ENCODE measurements at regions not wholly inside any gene's neighbourhood (a gene's known extent, or its start where the extent isn't known, plus 50 kb on each side); places are given as distances from the start of the nearest gene placed in this dataset.

DNA sequence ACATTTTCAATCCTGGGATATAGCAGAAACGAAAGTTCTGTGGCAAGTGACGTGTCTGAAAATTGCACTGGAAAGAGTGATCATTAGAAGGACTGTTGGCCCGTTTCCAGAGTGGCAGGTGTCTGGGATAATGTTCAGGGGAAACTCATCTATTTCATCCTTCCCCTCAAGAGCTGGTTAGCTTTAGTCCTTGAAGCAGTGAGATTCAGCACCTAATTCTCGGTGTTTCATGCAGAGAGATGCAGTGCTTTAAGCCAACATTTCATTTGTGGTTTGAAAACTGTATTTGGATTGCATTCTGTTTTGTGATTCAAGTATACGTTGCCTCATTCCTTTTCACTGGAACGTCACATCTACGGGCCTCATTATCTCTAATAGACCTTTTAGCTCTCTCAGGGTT is 205.0 kb upstream of the RAG2 start:
- H3K9ac ChIP-seq, result no peak overlapping the region
- no peak overlapping the region for H2AFZ ChIP-seq
- H3K27me3 ChIP-seq (ENCODE audit: control insufficient read depth, insufficient read depth, low read length), result no peaks in the 10 kb centered on the region
- H3K4me2 ChIP-seq (ENCODE audit: low read length), result no peak overlapping the region
- H3K27ac ChIP-seq, result no peak overlapping the region
- no peaks in the 10 kb centered on the region for H3K9me3 ChIP-seq (ENCODE audit: control insufficient read depth, low read length)
- TF ChIP-seq, protein P1, sequence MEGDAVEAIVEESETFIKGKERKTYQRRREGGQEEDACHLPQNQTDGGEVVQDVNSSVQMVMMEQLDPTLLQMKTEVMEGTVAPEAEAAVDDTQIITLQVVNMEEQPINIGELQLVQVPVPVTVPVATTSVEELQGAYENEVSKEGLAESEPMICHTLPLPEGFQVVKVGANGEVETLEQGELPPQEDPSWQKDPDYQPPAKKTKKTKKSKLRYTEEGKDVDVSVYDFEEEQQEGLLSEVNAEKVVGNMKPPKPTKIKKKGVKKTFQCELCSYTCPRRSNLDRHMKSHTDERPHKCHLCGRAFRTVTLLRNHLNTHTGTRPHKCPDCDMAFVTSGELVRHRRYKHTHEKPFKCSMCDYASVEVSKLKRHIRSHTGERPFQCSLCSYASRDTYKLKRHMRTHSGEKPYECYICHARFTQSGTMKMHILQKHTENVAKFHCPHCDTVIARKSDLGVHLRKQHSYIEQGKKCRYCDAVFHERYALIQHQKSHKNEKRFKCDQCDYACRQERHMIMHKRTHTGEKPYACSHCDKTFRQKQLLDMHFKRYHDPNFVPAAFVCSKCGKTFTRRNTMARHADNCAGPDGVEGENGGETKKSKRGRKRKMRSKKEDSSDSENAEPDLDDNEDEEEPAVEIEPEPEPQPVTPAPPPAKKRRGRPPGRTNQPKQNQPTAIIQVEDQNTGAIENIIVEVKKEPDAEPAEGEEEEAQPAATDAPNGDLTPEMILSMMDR (IDR thresholded peaks at IDR 0.05), result no peak
- H3K36me3 ChIP-seq (ENCODE audit: control insufficient read depth, insufficient read depth, low read length), result no peaks in the 10 kb centered on the region
- H3K4me1 ChIP-seq, result no peaks in the 10 kb centered on the region
- no peak overlapping the region for H3K4me3 ChIP-seq (ENCODE audit: low read depth, low read length)
- H3K79me2 ChIP-seq, result no peaks in the 10 kb centered on the region

DNA sequence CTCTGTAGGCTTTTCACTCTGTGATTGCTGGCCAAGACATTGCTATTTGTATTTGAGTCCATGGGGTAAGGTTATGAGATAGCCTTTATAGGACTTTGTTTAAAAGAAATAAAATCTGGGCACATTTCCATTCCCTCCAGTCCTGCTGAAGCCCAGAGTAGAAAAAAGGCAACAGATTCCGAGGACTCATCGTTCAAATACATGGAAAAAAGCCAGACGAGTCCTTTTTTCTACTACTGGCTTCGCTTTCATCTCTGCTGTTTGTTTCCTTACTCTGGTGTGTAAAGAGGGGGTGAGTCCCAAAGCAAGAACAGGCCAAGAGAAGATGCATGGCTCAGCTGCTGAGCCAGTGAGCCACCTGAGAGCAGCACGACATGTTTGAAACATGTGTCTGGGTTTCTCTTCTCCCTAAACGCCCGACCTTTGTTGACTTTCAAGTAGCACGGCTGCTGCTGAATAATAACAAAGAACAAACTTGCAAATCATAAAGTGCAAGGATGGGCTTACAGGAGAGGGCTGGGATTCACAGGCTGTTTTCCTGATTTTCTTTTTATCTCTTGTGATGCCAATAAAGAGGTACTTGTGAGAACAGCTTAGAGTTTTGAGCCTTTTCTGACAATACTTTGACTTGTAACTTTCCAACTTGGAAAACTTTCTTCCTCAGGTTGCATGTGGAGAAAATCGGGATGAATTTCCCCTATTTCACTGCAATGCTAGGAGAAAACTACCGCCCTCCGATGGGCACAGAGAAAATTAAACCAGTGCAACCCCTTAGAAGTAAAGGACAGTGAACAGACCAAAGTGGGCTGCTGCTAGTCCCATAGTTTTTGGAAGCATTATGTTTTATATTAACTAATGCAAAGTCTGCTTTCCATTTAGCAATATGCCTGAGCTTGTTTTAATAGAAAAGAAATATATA is 195.2 kb upstream of the RAG2 start:
- H3K4me3 ChIP-seq (ENCODE audit: low read depth, low read length), result no peak overlapping the region
- no peaks in the 10 kb centered on the region for H3K36me3 ChIP-seq (ENCODE audit: control insufficient read depth, insufficient read depth, low read length)
- H3K4me2 ChIP-seq (ENCODE audit: low read length), result no peak overlapping the region
- no peak overlapping the region for H3K27ac ChIP-seq
- H3K79me2 ChIP-seq, result no peaks in the 10 kb centered on the region
- H2AFZ ChIP-seq, result no peak overlapping the region
- no peaks in the 10 kb centered on the region for H3K27me3 ChIP-seq (ENCODE audit: control insufficient read depth, insufficient read depth, low read length)
- TF ChIP-seq, protein P1 (IDR thresholded peaks at IDR 0.05), result no peak
- H3K9me3 ChIP-seq (ENCODE audit: control insufficient read depth, low read length), result no peaks in the 10 kb centered on the region
- H3K9ac ChIP-seq, result no peak overlapping the region
- H3K4me1 ChIP-seq, result no peaks in the 10 kb centered on the region

DNA sequence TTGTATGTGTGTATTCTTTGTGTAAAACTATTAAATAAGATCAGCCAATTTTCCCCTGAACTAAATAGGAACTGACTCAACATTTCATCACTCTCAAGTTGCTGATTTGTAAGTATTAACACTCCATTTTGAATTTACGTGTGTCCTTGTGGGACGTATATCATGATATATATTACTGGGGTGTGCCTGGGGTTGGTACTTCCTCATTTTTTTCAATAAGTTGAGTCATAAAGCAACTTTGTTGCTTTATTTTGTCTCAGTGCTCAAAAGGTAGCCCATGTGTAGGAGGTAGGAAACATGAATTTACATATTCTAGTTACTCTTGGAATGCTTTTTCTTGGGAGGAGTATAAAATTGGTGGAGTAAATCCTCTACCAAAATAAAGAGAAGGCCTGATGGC is 193.9 kb upstream of the RAG2 start:
- Histone ChIP-seq H3K36me3 (ENCODE audit: control insufficient read depth, insufficient read depth, low read length) (no peaks in the 10 kb centered on the region), H3K27me3 (ENCODE audit: control insufficient read depth, insufficient read depth, low read length) (no peaks in the 10 kb centered on the region), H3K4me3 (ENCODE audit: low read depth, low read length) (no peak overlapping the region), H3K4me2 (ENCODE audit: low read length) (no peak overlapping the region), H2AFZ (no peak overlapping the region), H3K27ac (no peak overlapping the region), H3K9me3 (ENCODE audit: control insufficient read depth, low read length) (no peaks in the 10 kb centered on the region), H3K79me2 (no peaks in the 10 kb centered on the region), H3K4me1 (no peaks in the 10 kb centered on the region), H3K9ac (no peak overlapping the region)
- TF ChIP-seq, protein P1 (IDR thresholded peaks at IDR 0.05), result no peak

DNA sequence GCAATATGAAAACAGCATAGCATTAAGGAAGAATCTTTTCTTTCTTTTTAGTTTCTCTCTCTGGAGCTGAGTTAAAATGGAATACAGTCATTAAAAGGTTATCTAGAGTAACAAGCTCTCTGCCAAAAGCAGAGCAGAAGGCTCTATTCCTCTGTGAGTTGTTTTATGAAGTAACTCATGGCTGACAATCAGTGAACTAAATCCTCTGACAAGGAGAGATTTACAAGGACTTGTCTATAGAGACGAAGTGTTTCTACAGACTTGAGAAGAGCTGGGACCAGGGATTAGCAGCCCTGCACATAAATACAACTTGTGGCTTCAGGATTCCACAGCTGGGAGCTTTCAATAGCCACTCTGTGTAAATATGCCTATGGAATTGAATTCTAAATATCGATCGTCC is 192.5 kb upstream of the RAG2 start:
- Histone ChIP-seq H3K27me3 (ENCODE audit: control insufficient read depth, insufficient read depth, low read length) (no peaks in the 10 kb centered on the region), H3K4me3 (ENCODE audit: low read depth, low read length) (no peak overlapping the region), H3K4me1 (no peaks in the 10 kb centered on the region), H3K27ac (no peak overlapping the region), H3K9me3 (ENCODE audit: control insufficient read depth, low read length) (no peaks in the 10 kb centered on the region), H3K79me2 (no peaks in the 10 kb centered on the region), H3K9ac (no peak overlapping the region), H2AFZ (no peak overlapping the region), H3K4me2 (ENCODE audit: low read length) (no peak overlapping the region), H3K36me3 (ENCODE audit: control insufficient read depth, insufficient read depth, low read length) (no peaks in the 10 kb centered on the region)
- TF ChIP-seq, protein P1 (IDR thresholded peaks at IDR 0.05), result no peak

DNA sequence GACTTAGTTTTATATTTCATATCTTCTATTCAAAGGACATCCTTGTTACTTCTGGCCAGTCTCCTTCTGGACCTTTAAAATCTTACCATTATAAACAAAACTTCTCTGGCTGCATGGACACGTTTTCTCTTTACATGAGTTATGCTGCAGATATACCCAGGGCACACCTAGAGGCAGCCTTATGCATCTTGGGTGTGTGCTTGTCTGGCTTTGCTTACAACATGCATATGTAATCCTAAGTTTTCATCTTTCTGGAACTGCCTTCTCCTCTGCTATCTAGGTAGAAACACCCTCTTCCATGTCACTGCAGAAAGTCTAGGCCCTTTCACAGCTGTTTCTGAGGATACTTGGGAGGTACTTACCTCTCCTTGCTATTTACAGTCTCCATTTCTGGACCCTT is 185.8 kb upstream of the RAG2 start:
- TF ChIP-seq, protein P1 (IDR thresholded peaks at IDR 0.05), result no peak
- H3K27me3 ChIP-seq (ENCODE audit: control insufficient read depth, insufficient read depth, low read length), result no peaks in the 10 kb centered on the region
- H2AFZ ChIP-seq, result no peak overlapping the region
- no peak overlapping the region for H3K9ac ChIP-seq
- no peak overlapping the region for H3K4me2 ChIP-seq (ENCODE audit: low read length)
- H3K27ac ChIP-seq, result no peak overlapping the region
- H3K36me3 ChIP-seq (ENCODE audit: control insufficient read depth, insufficient read depth, low read length), result no peaks in the 10 kb centered on the region
- H3K9me3 ChIP-seq (ENCODE audit: control insufficient read depth, low read length), result no peaks in the 10 kb centered on the region
- H3K79me2 ChIP-seq, result no peaks in the 10 kb centered on the region
- no peaks in the 10 kb centered on the region for H3K4me1 ChIP-seq
- no peak overlapping the region for H3K4me3 ChIP-seq (ENCODE audit: low read depth, low read length)
